Smooth muscle cell (in vitro differentiated cells): ENCODE measurements at regions not wholly inside any gene's neighbourhood (a gene's known extent, or its start where the extent isn't known, plus 50 kb on each side); places are given as distances from the start of the nearest gene placed in this dataset.

Experiments used
- DNase-seq: peaks from one replicate; lab custom pipeline; 2025; ENCODE audit not compliant: unreplicated experiment; lab: John Stamatoyannopoulos, UW
- H2AFZ ChIP-seq: fragments of 200-600 bp; sonication (generic); 2 replicates; pipeline ENCODE4 v1.6.0; 2016; ENCODE audit warnings: antibody characterized with exemption, low read depth, mild to moderate bottlenecking
- H3F3A ChIP-seq: fragments of 200-600 bp; sonication (generic); 2 replicates; pipeline ENCODE4 v1.6.0; 2017; ENCODE audit warnings: antibody characterized with exemption, low read depth
- H3K27ac ChIP-seq: fragments of 200-600 bp; sonication (generic); 2 replicates; pipeline ENCODE4 v1.5.1; 2016; ENCODE audit warnings: low read depth, mild to moderate bottlenecking
- H3K27me3 ChIP-seq: fragments of 200-600 bp; sonication (generic); 2 replicates; pipeline ENCODE4 v1.6.1; 2016; ENCODE audit warnings: low read depth, mild to moderate bottlenecking
- H3K36me3 ChIP-seq: fragments of 200-600 bp; sonication (generic); 2 replicates; pipeline ENCODE4 v1.5.1; 2016; ENCODE audit warnings: low read depth
- H3K4me1 ChIP-seq: fragments of 200-600 bp; sonication (generic); 2 replicates; pipeline ENCODE4 v1.5.1; 2016; ENCODE audit warnings: low read depth
- H3K4me2 ChIP-seq: fragments of 200-600 bp; sonication (generic); 2 replicates; pipeline ENCODE4 v1.6.0; 2016; ENCODE audit warnings: mild to moderate bottlenecking
- H3K4me3 ChIP-seq: fragments of 200-600 bp; sonication (generic); 2 replicates; pipeline ENCODE4 v1.5.1; 2016; ENCODE audit warnings: mild to moderate bottlenecking
- H3K79me2 ChIP-seq: fragments of 200-600 bp; sonication (generic); 2 replicates; pipeline ENCODE4 v1.6.0; 2016; ENCODE audit warnings: low read depth, mild to moderate bottlenecking
- H3K9ac ChIP-seq: fragments of 200-600 bp; sonication (generic); 2 replicates; pipeline ENCODE4 v1.6.0; 2016; ENCODE audit warnings: low read depth
- H3K9me3 ChIP-seq: fragments of 200-600 bp; sonication (generic); replicated peaks from 2 replicates; pipeline ENCODE4 v1.5.1; 2016; ENCODE audit warnings: low read depth
- H4K20me1 ChIP-seq: fragments of 200-600 bp; sonication (generic); 2 replicates; pipeline ENCODE4 v1.6.0; 2016; ENCODE audit warnings: low read depth
- CTCF ChIP-seq: fragments of 200-600 bp; sonication (generic); IDR thresholded peaks from 2 replicates; pipeline ENCODE4 v1.5.1; 2017; ENCODE audit warnings: borderline replicate concordance, mild to moderate bottlenecking, antibody characterized with exemption; ENCODE audit not compliant: insufficient read depth, poor library complexity, severe bottlenecking
- WGBS: methylation state at CpG from one replicate; pipeline ENCODE4 v1.1.7; 2016; ENCODE audit warnings: low lambda C conversion rate; 5-methylcytosine and 5-hydroxymethylcytosine counted together

DNA sequence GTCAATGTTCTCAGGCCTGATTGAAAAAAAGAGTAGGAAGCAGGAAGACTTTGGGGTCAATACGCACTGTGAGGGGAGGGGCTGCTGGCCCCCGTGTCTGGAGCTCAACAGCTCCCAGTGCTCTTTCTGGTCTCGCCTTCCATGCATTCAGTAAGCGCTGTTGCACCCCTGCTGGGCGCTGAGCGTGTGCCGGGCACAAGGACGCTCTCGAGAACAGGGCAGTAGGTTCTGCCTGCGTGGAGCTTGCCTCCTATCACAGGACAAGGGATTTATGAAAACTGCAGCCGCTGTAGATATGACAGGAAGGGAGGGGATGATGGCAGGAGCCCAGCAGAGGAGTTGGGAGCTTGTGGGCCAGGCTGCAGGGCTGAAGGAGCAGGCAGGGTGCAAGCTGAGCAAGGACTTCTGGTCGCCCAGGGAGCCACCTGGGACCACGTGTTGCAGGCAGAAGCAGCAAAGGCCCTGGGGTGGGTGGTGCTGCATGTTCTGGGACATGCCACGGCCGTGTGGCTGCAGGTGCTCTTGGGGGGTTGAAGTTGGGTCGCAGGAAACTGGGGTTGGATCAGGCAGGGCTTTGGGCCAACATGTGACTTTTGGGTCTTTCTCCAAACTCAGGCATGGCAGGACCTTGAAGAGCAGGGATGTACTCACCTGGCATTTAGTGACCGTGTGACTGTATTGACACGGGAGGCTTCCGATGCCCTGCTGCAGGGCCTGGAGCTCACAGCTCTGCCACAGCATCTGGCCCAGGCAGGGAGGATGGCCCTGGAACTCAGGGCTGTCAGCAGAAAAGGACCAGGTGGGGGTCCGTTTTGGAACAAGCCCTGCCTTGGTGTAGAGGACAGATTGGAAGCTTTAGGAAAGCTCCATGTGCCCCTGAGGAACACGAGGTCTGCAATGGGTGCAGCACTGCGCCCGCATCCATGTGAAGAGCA is 97.9 kb downstream of the CPZ start:
- Histone ChIP-seq H3K27ac (no peak overlapping the region), H3K9me3 (no peaks in the 10 kb centered on the region), H3F3A (no peaks in the 10 kb centered on the region), H4K20me1 (no peaks in the 10 kb centered on the region), H3K9ac (no peak overlapping the region), H3K27me3 (peaks cover 43% of the 10 kb centered on the region), H3K36me3 (no peaks in the 10 kb centered on the region), H3K4me3 (no peak overlapping the region), H3K4me1 (no peaks in the 10 kb centered on the region), H3K4me2 (no peak overlapping the region), H2AFZ (no peak overlapping the region), H3K79me2 (no peaks in the 10 kb centered on the region)
- TF ChIP-seq CTCF = no peak
- no peak for DNase-seq
- WGBS = 80% methylated on average over 23 of the region's 23 CpGs

DNA sequence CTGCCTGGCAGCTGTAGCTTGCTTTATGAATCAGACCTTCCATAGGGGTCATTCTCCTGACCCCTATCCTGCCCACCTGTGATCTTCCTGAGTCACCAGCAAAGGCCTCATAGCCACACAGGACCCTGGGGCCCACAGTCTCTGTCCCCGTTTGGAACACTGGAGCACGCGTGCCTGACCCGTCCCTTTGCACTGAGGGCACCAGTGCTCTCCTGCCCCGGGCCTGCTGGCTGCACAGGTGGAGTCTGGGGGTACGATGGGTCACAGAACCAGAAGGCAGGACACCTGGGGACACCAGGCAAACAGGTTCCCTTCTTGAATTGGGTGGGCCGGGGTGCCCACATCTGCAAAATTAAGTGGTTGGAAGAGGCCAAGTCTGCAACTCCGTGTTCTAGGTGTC is 97.2 kb downstream of the CPZ start:
- Histone ChIP-seq H3K4me1 (no peaks in the 10 kb centered on the region), H3F3A (no peaks in the 10 kb centered on the region), H2AFZ (no peak overlapping the region), H3K27ac (no peak overlapping the region), H3K36me3 (no peaks in the 10 kb centered on the region), H3K9me3 (no peaks in the 10 kb centered on the region), H3K79me2 (no peaks in the 10 kb centered on the region), H3K4me2 (no peak overlapping the region), H3K4me3 (no peak overlapping the region), H4K20me1 (no peaks in the 10 kb centered on the region), H3K9ac (no peak overlapping the region), H3K27me3 (peaks cover 43% of the 10 kb centered on the region)
- DNase-seq = no peak
- no peak for TF ChIP-seq CTCF
- 84% methylated on average over 8 of the region's 8 CpGs for WGBS

DNA sequence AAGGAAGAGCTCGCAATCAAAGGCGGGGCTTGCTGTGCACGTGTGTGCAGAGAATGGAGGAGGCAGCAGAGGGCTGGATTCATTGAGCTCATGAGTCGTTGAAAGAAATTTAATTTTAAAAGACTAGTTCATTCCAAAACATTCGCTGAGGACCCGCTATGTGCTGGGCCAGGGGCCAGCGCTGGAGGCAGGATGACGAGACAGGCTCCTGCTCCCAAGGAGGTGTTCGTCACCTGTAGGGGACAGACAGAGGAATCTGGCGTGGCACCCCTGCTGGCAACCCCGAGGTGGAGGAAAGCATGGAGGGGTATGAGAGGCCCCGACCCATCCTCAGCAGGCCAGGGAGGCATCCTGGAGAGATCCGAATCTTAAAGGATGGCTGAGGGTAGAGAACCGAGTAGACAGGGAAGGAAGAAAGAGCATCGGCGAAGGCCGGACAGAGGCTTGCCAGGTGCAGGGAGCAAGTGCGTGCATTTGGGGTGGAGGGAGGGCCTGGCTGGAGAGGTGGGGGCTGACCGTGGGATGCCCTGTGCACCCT is 96.4 kb downstream of the CPZ start:
- no peak overlapping the region for H3K27ac ChIP-seq

More for the DNA sequence above, 96.4 kb downstream of the CPZ start:
- Histone ChIP-seq H2AFZ (no peak overlapping the region), H3K4me1 (no peaks in the 10 kb centered on the region), H3K36me3 (no peaks in the 10 kb centered on the region), H3F3A (no peaks in the 10 kb centered on the region), H3K27me3 (peaks cover 43% of the 10 kb centered on the region), H3K9ac (no peak overlapping the region), H4K20me1 (no peaks in the 10 kb centered on the region), H3K79me2 (no peaks in the 10 kb centered on the region), H3K4me2 (no peak overlapping the region), H3K9me3 (no peaks in the 10 kb centered on the region), H3K4me3 (no peak overlapping the region)
- no peak for DNase-seq
- 84% methylated on average over 19 of the region's 19 CpGs for WGBS
- no peak for TF ChIP-seq CTCF
